ENCODE measurements at regions not wholly inside any gene's neighbourhood (a gene's known extent, or its start where the extent isn't known, plus 50 kb on each side); places are given as distances from the start of the nearest gene placed in this dataset.
"Not testable (repeated sequence)": the region's sequence is repeated elsewhere in the genome, so short reads cannot be mapped to it uniquely, and the experiment has no call there.

- no peak for DNase-seq
Measured at GRCh38 chr10:57472823-57473619, 794.7 kb downstream of the IPMK start.

- no peak for DNase-seq
Measured at GRCh38 chr10:57468894-57469432, 798.7 kb downstream of the IPMK start.

- no peak for DNase-seq
Measured at GRCh38 chr10:57465155-57465554, 802.5 kb downstream of the IPMK start.

GRCh38 chr10:57460540-57460939 is 807.2 kb downstream of the IPMK start:
- DNase-seq, result no peak

- DNase-seq, result no peak
Measured at GRCh38 chr10:57457972-57458512, 809.7 kb downstream of the IPMK start.

- DNase-seq, result no peak
Measured at GRCh38 chr10:57430376-57430775, 837.3 kb downstream of the IPMK start.

GRCh38 chr10:57420881-57421280 is 846.8 kb downstream of the IPMK start:
- no peak for DNase-seq

- no peak for DNase-seq
Measured at GRCh38 chr10:57418476-57418875, 849.2 kb downstream of the IPMK start.

- no peak for DNase-seq
Measured at GRCh38 chr10:57395923-57396322, 871.8 kb downstream of the IPMK start.

GRCh38 chr10:57367412-57367811 is 900.3 kb downstream of the IPMK start:
- DNase-seq, result no peak

GRCh38 chr10:57362811-57363210 is 904.9 kb downstream of the IPMK start:
- no peak for DNase-seq

- no peak for DNase-seq
Measured at GRCh38 chr10:57353403-57354003, 914.2 kb downstream of the IPMK start.

GRCh38 chr10:57351076-57351475 is 916.6 kb downstream of the IPMK start:
- DNase-seq, result no peak

GRCh38 chr10:57341294-57341693 is 926.4 kb downstream of the IPMK start:
- DNase-seq, result no peak

- peak in 1 of 2 experiments; percentile 22 for DNase-seq
Measured at GRCh38 chr10:57338823-57339558, 928.7 kb downstream of the IPMK start.

- DNase-seq, result no peak
Measured at GRCh38 chr10:57336865-57337264, 930.8 kb downstream of the IPMK start.

GRCh38 chr10:57336341-57336740 is 931.4 kb downstream of the IPMK start:
- no peak for DNase-seq

GRCh38 chr10:57334523-57334922 is 933.2 kb downstream of the IPMK start:
- DNase-seq, result no peak

GRCh38 chr10:57333880-57334279 is 933.8 kb downstream of the IPMK start:
- no peak for DNase-seq

- not testable (repeated sequence) for DNase-seq
Measured at GRCh38 chr10:57321400-57321854, 946.3 kb downstream of the IPMK start.

GRCh38 chr10:57320416-57320815 is 947.3 kb downstream of the IPMK start:
- no peak for DNase-seq

GRCh38 chr10:57314046-57314445 is 953.0 kb upstream of the ZWINT start:
- DNase-seq, result no peak

GRCh38 chr10:57303566-57303965 is 942.5 kb upstream of the ZWINT start:
- DNase-seq, result no peak

All from NCI-H446 (cell line).